NCI-H1092 (cell line): ENCODE measurements at regions not wholly inside any gene's neighbourhood (a gene's known extent, or its start where the extent isn't known, plus 50 kb on each side); places are given as distances from the start of the nearest gene placed in this dataset.

Source experiments
- DNase-seq: peaks from one replicate; lab custom pipeline; 2025; lab: John Stamatoyannopoulos, UW

GRCh38 chr1:79599257-79599656 is 592.7 kb upstream of the ADGRL4 start:
- no peak for DNase-seq

- no peak for DNase-seq
Measured at GRCh38 chr1:79595931-79596330, 589.4 kb upstream of the ADGRL4 start.

GRCh38 chr1:79594121-79594698 is 587.7 kb upstream of the ADGRL4 start:
- DNase-seq, result no peak

GRCh38 chr1:79592707-79593106 is 586.2 kb upstream of the ADGRL4 start:
- DNase-seq, result no peak

GRCh38 chr1:79588719-79589118 is 582.2 kb upstream of the ADGRL4 start:
- DNase-seq, result no peak

- DNase-seq, result no peak
Measured at GRCh38 chr1:79587229-79587628, 580.7 kb upstream of the ADGRL4 start.

GRCh38 chr1:79585801-79586200 is 579.3 kb upstream of the ADGRL4 start:
- no peak for DNase-seq

GRCh38 chr1:79575424-79575823 is 568.9 kb upstream of the ADGRL4 start:
- no peak for DNase-seq

GRCh38 chr1:79568411-79568810 is 561.9 kb upstream of the ADGRL4 start:
- no peak for DNase-seq

GRCh38 chr1:79561521-79561978 is 555.0 kb upstream of the ADGRL4 start:
- no peak for DNase-seq

GRCh38 chr1:79556189-79556588 is 549.7 kb upstream of the ADGRL4 start:
- no peak for DNase-seq

- no peak for DNase-seq
Measured at GRCh38 chr1:79554688-79555087, 548.2 kb upstream of the ADGRL4 start.

GRCh38 chr1:79551321-79551720 is 544.8 kb upstream of the ADGRL4 start:
- DNase-seq, result no peak

- DNase-seq, result no peak
Measured at GRCh38 chr1:79550402-79550801, 543.9 kb upstream of the ADGRL4 start.

- DNase-seq, result no peak
Measured at GRCh38 chr1:79549201-79549600, 542.7 kb upstream of the ADGRL4 start.

GRCh38 chr1:79547514-79547913 is 541.0 kb upstream of the ADGRL4 start:
- no peak for DNase-seq

GRCh38 chr1:79543394-79543793 is 536.9 kb upstream of the ADGRL4 start:
- no peak for DNase-seq

GRCh38 chr1:79539001-79539400 is 532.5 kb upstream of the ADGRL4 start:
- DNase-seq, result no peak

GRCh38 chr1:79532555-79532954 is 526.0 kb upstream of the ADGRL4 start:
- no peak for DNase-seq

GRCh38 chr1:79531790-79532189 is 525.3 kb upstream of the ADGRL4 start:
- no peak for DNase-seq

- DNase-seq, result no peak
Measured at GRCh38 chr1:79530476-79530875, 523.9 kb upstream of the ADGRL4 start.

- DNase-seq, result no peak
Measured at GRCh38 chr1:79530055-79530454, 523.5 kb upstream of the ADGRL4 start.

- no peak for DNase-seq
Measured at GRCh38 chr1:79524126-79524525, 517.6 kb upstream of the ADGRL4 start.

- no peak for DNase-seq
Measured at GRCh38 chr1:79519084-79519760, 512.7 kb upstream of the ADGRL4 start.
